ENCODE measurements at regions not wholly inside any gene's neighbourhood (a gene's known extent, or its start where the extent isn't known, plus 50 kb on each side); places are given as distances from the start of the nearest gene placed in this dataset.

GRCh38 chr2:58645017-58645416, 403.9 kb upstream of the FANCL start:
- TF ChIP-seq RAD21 (conservative IDR thresholded peaks at IDR 0.05 in 1 of 2, IDR thresholded peaks at IDR 0.05 in 1 of 2) = no peak
- no peak for TF ChIP-seq USF2 (IDR thresholded peaks at IDR 0.05)
- no peak for TF ChIP-seq CTCF (IDR thresholded peaks at IDR 0.05)
- no peak for TF ChIP-seq NFE2L2 (conservative IDR thresholded peaks at IDR 0.05; ENCODE audit: low read length)
- no peak for TF ChIP-seq MAFK (IDR thresholded peaks at IDR 0.05; ENCODE audit: partially characterized antibody)

All from A549 (cell line).